ENCODE measurements at regions not wholly inside any gene's neighbourhood (a gene's known extent, or its start where the extent isn't known, plus 50 kb on each side); places are given as distances from the start of the nearest gene placed in this dataset.

- TF ChIP-seq USF1 (IDR thresholded peaks at IDR 0.05): no peak
- no peak for TF ChIP-seq TAF1 (IDR thresholded peaks at IDR 0.05; ENCODE audit: low read depth)
- no peak for TF ChIP-seq ZBTB7A (IDR thresholded peaks at IDR 0.05; ENCODE audit: low read depth)
- no peak for TF ChIP-seq REST (IDR thresholded peaks at IDR 0.05; ENCODE audit: low read depth)
- TF ChIP-seq EGR1 (IDR thresholded peaks at IDR 0.05): no peak
- TF ChIP-seq TEAD4 (IDR thresholded peaks at IDR 0.05): no peak
- no peak for TF ChIP-seq CREB1 (IDR thresholded peaks at IDR 0.05; ENCODE audit: low read depth)
- no peak for TF ChIP-seq RAD21 (IDR thresholded peaks at IDR 0.05; ENCODE audit: low read depth)
- TF ChIP-seq YY1 (IDR thresholded peaks at IDR 0.05; ENCODE audit: low read depth): no peak
- no peak for TF ChIP-seq CEBPB (IDR thresholded peaks at IDR 0.05)
- no peak for TF ChIP-seq FOXM1 (IDR thresholded peaks at IDR 0.05; ENCODE audit: borderline replicate concordance, low read depth)
- TF ChIP-seq EP300 (IDR thresholded peaks at IDR 0.05; ENCODE audit: borderline replicate concordance): no peak
- TF ChIP-seq TCF12 (IDR thresholded peaks at IDR 0.05; ENCODE audit: low read depth): no peak
- no peak for TF ChIP-seq NFIC (IDR thresholded peaks at IDR 0.05)
Observed at GRCh38 chr2:175567435-175568061, 386.0 kb upstream of the ATP5MC3 start.

- no peak for TF ChIP-seq EP300 (IDR thresholded peaks at IDR 0.05; ENCODE audit: borderline replicate concordance)
- TF ChIP-seq RAD21 (IDR thresholded peaks at IDR 0.05; ENCODE audit: low read depth): no peak
- no peak for TF ChIP-seq USF1 (IDR thresholded peaks at IDR 0.05)
- TF ChIP-seq CEBPB (IDR thresholded peaks at IDR 0.05): no peak
- no peak for TF ChIP-seq MAX (IDR thresholded peaks at IDR 0.05)
- TF ChIP-seq TEAD4 (IDR thresholded peaks at IDR 0.05): no peak
Observed at GRCh38 chr2:175560521-175561169, 379.1 kb upstream of the ATP5MC3 start.

GRCh38 chr2:175559613-175560012, 378.1 kb upstream of the ATP5MC3 start:
- TF ChIP-seq EP300 (IDR thresholded peaks at IDR 0.05; ENCODE audit: borderline replicate concordance): no peak
- TF ChIP-seq TAF1 (IDR thresholded peaks at IDR 0.05; ENCODE audit: low read depth): no peak
- TF ChIP-seq TCF12 (IDR thresholded peaks at IDR 0.05; ENCODE audit: low read depth): no peak
- no peak for TF ChIP-seq ZBTB7A (IDR thresholded peaks at IDR 0.05; ENCODE audit: low read depth)
- TF ChIP-seq RAD21 (IDR thresholded peaks at IDR 0.05; ENCODE audit: low read depth): no peak
- no peak for TF ChIP-seq MAX (IDR thresholded peaks at IDR 0.05)
- TF ChIP-seq REST (IDR thresholded peaks at IDR 0.05; ENCODE audit: low read depth): no peak
- TF ChIP-seq YY1 (IDR thresholded peaks at IDR 0.05; ENCODE audit: low read depth): no peak
- no peak for TF ChIP-seq TEAD4 (IDR thresholded peaks at IDR 0.05)
- TF ChIP-seq CREB1 (IDR thresholded peaks at IDR 0.05; ENCODE audit: low read depth): no peak
- TF ChIP-seq FOXM1 (IDR thresholded peaks at IDR 0.05; ENCODE audit: borderline replicate concordance, low read depth): no peak
- no peak for TF ChIP-seq NFIC (IDR thresholded peaks at IDR 0.05)
- TF ChIP-seq CEBPB (IDR thresholded peaks at IDR 0.05): no peak
- TF ChIP-seq USF1 (IDR thresholded peaks at IDR 0.05): no peak
- no peak for TF ChIP-seq EGR1 (IDR thresholded peaks at IDR 0.05)

- TF ChIP-seq TEAD4 (IDR thresholded peaks at IDR 0.05) (no peak), NFIC (IDR thresholded peaks at IDR 0.05) (no peak)
Observed at GRCh38 chr2:175557810-175558377, 376.4 kb upstream of the ATP5MC3 start.

- no peak for TF ChIP-seq TAF1 (IDR thresholded peaks at IDR 0.05; ENCODE audit: low read depth)
- TF ChIP-seq RAD21 (IDR thresholded peaks at IDR 0.05; ENCODE audit: low read depth): no peak
- no peak for TF ChIP-seq CREB1 (IDR thresholded peaks at IDR 0.05; ENCODE audit: low read depth)
Observed at GRCh38 chr2:175553910-175554309, 372.4 kb upstream of the ATP5MC3 start.
